BJ (cell line): ENCODE measurements at regions not wholly inside any gene's neighbourhood (a gene's known extent, or its start where the extent isn't known, plus 50 kb on each side); places are given as distances from the start of the nearest gene placed in this dataset.
A peak's percentile ranks its signal among the peaks of the same experiment; 100 is the strongest.

Experiments
- CTCF ChIA-PET: fragments of 350-600 bp; formaldehyde crosslinking; extraction: SDS; loops from one replicate; lab custom pipeline; 2021; ENCODE audit warnings: antibody characterized with exemption, inconsistent platforms; lab: Yijun Ruan, JAX
- POLR2A ChIA-PET: fragments of 300-600 bp; sonication (Branson Sonifier 250); formaldehyde crosslinking; extraction: SDS; loops from one replicate; lab custom pipeline; 2021; ENCODE audit warnings: antibody characterized with exemption; lab: Charles Lee
- DNase-seq: peaks from one replicate; pipeline ENCODE4 v3.0.0-alpha.2; 2011; ENCODE audit warnings: low read depth
- H3K27me3 ChIP-seq: 2 replicates; pipeline ENCODE4 v1.6.0; 2011; ENCODE audit warnings: low read length; ENCODE audit not compliant: control insufficient read depth, insufficient read depth
- H3K36me3 ChIP-seq: 2 replicates; pipeline ENCODE4 v1.5.1; 2011; ENCODE audit warnings: low read length; ENCODE audit not compliant: control insufficient read depth, insufficient read depth
- H3K4me3 ChIP-seq: 2 replicates; pipeline ENCODE4 v1.5.1; 2011; ENCODE audit warnings: low read depth, mild to moderate bottlenecking, control low read depth, low read length
- CTCF ChIP-seq: IDR thresholded peaks from 2 replicates; pipeline ENCODE4 v1.5.1; 2011; ENCODE audit warnings: low read depth, mild to moderate bottlenecking, control low read depth, inconsistent platforms, low read length, moderate library complexity; ENCODE audit not compliant: insufficient read depth

- CTCF ChIA-PET = interaction anchor here (0.7 kb wide), 1 partner anchor 147 kb away, joined by 3 read pairs; no protein-coding TSS in a partner anchor
- TF ChIP-seq CTCF = no peak
- POLR2A ChIA-PET = no interaction called here
- DNase-seq = no peak
- Histone ChIP-seq H3K36me3 (no peaks in the 10 kb centered on the region), H3K27me3 (no peaks in the 10 kb centered on the region), H3K4me3 (no peak overlapping the region)
Measured at GRCh38 chr11:92696076-92696475, 273.4 kb upstream of the MTNR1B start.

GRCh38 chr11:92697461-92698312 is 271.8 kb upstream of the MTNR1B start:
- DNase-seq = no peak
- Histone ChIP-seq H3K4me3 (0 out of 2 replicates have a peak overlapping the region, but pooled peaks have one; percentile 16), H3K36me3 (no peaks in the 10 kb centered on the region), H3K27me3 (no peaks in the 10 kb centered on the region)
- POLR2A ChIA-PET = no interaction called here
- CTCF ChIA-PET = no interaction called here
- no peak for TF ChIP-seq CTCF

DNA sequence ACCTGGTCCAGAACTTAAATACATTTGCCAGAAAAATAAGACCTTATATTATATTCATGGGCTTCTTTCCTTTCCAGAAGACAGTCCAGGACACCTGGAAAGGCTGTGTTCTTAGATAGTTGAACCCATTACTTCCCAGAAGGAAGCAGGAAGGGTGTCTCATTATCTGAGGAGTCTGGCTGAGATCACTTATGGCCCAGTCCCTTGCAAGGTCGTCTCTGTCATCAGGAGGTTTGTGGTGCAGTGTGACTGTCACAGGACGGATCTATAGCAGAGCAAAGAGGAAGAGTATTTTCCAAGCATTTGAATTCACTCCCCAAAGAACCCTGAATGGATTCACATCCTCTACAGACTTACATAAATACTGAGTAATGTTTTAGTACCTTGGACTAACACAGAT is 270.7 kb upstream of the MTNR1B start:
- Histone ChIP-seq H3K36me3 (no peaks in the 10 kb centered on the region), H3K27me3 (no peaks in the 10 kb centered on the region), H3K4me3 (no peak overlapping the region)
- ChIA-PET POLR2A (no interaction called here), CTCF (no interaction called here)
- DNase-seq = no peak
- no peak for TF ChIP-seq CTCF

DNA sequence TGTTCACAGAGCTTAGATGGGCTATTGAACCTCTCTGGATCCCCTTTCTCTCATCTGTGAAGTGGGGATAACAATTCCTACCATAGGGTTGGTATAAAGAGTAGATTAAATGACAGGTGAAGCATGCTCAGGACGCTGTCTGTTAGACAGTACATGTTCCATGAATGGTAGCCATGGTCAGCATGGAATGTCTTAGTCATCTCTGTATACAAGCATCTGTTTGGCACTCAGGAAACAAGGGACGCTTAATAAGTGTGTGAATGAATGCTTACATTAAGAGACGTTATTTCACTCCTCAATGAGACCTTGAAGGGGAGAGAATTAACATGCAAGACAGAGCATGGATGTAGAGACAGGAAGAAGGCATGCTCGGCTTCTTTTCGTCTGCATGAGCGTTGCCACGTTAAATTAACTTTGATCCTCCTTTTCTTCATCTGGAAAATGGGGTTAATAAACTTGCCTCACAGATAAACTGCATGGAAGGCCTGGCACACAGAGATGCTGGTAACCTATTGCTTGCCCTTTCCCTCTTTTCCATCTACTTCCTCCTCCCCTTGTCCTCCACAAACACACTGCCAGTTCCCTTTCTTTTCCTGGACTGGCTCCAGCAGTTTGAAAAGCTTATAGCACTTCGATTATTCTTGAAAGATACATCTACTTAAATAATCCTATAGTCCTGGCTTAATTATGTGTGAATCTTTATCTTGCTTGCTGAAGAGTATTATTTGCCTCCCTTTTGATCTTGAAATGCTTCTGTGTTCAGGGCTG is 267.2 kb upstream of the MTNR1B start:
- no peaks in the 10 kb centered on the region for H3K27me3 ChIP-seq
- H3K36me3 ChIP-seq = no peaks in the 10 kb centered on the region
- TF ChIP-seq CTCF = no peak
- DNase-seq = no peak
- H3K4me3 ChIP-seq = no peak overlapping the region
- ChIA-PET CTCF (no interaction called here), POLR2A (no interaction called here)

DNA sequence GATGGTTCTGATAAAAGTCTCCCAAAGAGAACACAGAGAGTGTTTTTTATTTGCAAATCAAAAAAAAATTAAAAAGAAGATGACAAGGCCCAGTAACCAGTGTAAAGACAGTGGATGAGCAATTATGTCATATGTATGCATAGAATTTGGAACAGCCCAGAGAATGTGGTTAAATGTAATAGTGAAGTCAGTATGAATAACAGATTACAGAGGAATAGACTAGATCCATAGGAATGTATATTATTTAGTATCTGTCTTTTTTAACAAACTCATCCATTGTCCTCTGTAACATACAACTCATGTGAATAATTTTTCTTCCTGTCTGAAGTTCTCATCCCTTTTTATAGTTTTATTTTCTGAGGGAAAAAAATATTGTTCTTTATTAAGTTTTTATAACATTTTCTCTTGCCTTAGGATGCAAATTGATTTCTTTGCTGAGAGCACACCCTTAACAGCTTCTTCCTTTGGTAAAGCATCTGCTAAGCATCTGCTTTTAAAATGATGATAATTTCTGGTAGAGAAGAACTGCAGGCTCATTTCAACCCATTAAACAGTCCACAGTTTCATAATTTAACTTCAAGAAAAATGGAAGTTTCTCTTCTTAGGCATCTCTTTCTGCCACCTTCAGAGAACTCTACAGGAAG is 266.5 kb upstream of the MTNR1B start:
- TF ChIP-seq CTCF = no peak
- CTCF ChIA-PET = no interaction called here
- POLR2A ChIA-PET = no interaction called here
- no peak overlapping the region for H3K4me3 ChIP-seq
- no peaks in the 10 kb centered on the region for H3K27me3 ChIP-seq
- H3K36me3 ChIP-seq = no peaks in the 10 kb centered on the region
- no peak for DNase-seq
